Tongue (tissue), 1 donor: ENCODE measurements at regions not wholly inside any gene's neighbourhood (a gene's known extent, or its start where the extent isn't known, plus 50 kb on each side); places are given as distances from the start of the nearest gene placed in this dataset.
"Not testable (repeated sequence)": the region's sequence is repeated elsewhere in the genome, so short reads cannot be mapped to it uniquely, and the experiment has no call there.

ENCODE experiments used
- DNase-seq: peaks from one replicate; pipeline ENCODE4 v3.0.0-alpha.2; 2015

- DNase-seq: no peak
Observed at GRCh38 chr2:13414897-13415296, 698.2 kb downstream of the TRIB2 start.

GRCh38 chr2:13433954-13434353 is 717.2 kb downstream of the TRIB2 start:
- no peak for DNase-seq

- not testable (repeated sequence) for DNase-seq
Observed at GRCh38 chr2:13443554-13444261, 727.0 kb downstream of the TRIB2 start.

- DNase-seq: no peak
Observed at GRCh38 chr2:13462464-13462863, 745.7 kb downstream of the TRIB2 start.

GRCh38 chr2:13466076-13466475 is 749.3 kb downstream of the TRIB2 start:
- DNase-seq: no peak

GRCh38 chr2:13474538-13474937 is 757.8 kb downstream of the TRIB2 start:
- DNase-seq: no peak

- DNase-seq: no peak
Observed at GRCh38 chr2:13480057-13480456, 763.3 kb downstream of the TRIB2 start.

- no peak for DNase-seq
Observed at GRCh38 chr2:13481201-13481600, 764.5 kb downstream of the TRIB2 start.

- no peak for DNase-seq
Observed at GRCh38 chr2:13485256-13485655, 768.5 kb downstream of the TRIB2 start.

GRCh38 chr2:13488965-13489364 is 772.2 kb downstream of the TRIB2 start:
- no peak for DNase-seq

- DNase-seq: no peak
Observed at GRCh38 chr2:13492262-13492661, 775.5 kb downstream of the TRIB2 start.

GRCh38 chr2:13495051-13495450 is 778.3 kb downstream of the TRIB2 start:
- DNase-seq: no peak

GRCh38 chr2:13504808-13505207 is 788.1 kb downstream of the TRIB2 start:
- DNase-seq: no peak

- DNase-seq: no peak
Observed at GRCh38 chr2:13508671-13509070, 791.9 kb downstream of the TRIB2 start.

GRCh38 chr2:13515254-13515653 is 798.5 kb downstream of the TRIB2 start:
- DNase-seq: no peak

- DNase-seq: no peak
Observed at GRCh38 chr2:13522096-13522495, 805.4 kb downstream of the TRIB2 start.

GRCh38 chr2:13522917-13523821 is 806.4 kb downstream of the TRIB2 start:
- peak; percentile 56 for DNase-seq

GRCh38 chr2:13524492-13524891 is 807.8 kb downstream of the TRIB2 start:
- no peak for DNase-seq

- not testable (repeated sequence) for DNase-seq
Observed at GRCh38 chr2:13531735-13532410, 815.1 kb downstream of the TRIB2 start.

- DNase-seq: not testable (repeated sequence)
Observed at GRCh38 chr2:13532781-13533523, 816.2 kb downstream of the TRIB2 start.

GRCh38 chr2:13533524-13533922 is 816.8 kb downstream of the TRIB2 start:
- no peak for DNase-seq

- no peak for DNase-seq
Observed at GRCh38 chr2:13536941-13537340, 820.2 kb downstream of the TRIB2 start.
